HepG2 (cell line): ENCODE measurements at regions not wholly inside any gene's neighbourhood (a gene's known extent, or its start where the extent isn't known, plus 50 kb on each side); places are given as distances from the start of the nearest gene placed in this dataset.

Source experiments
- CTCF ChIP-seq: sonication (generic); formaldehyde crosslinking; IDR thresholded peaks from 2 replicates; pipeline ENCODE4 v1.5.0; 2020; ENCODE audit warnings: mild to moderate bottlenecking, missing genetic modification reagents, moderate library complexity
- NFYB ChIP-seq: sonication (generic); formaldehyde crosslinking; IDR thresholded peaks from 2 replicates; pipeline ENCODE4 v1.4.0; 2020; ENCODE audit warnings: missing genetic modification reagents

- no peak for TF ChIP-seq CTCF (CRISPR knock-in tag)
- TF ChIP-seq NFYB (CRISPR knock-in tag), result no peak
Measured at GRCh38 chr15:26011916-26012315, 148.8 kb upstream of the ATP10A start.
